A549 (cell line): ENCODE measurements at regions not wholly inside any gene's neighbourhood (a gene's known extent, or its start where the extent isn't known, plus 50 kb on each side); places are given as distances from the start of the nearest gene placed in this dataset.

Source experiments
- CBX2 ChIP-seq: fragments of 200-600 bp; sonication (generic); IDR thresholded peaks from 2 replicates; pipeline ENCODE4 v1.6.1; 2016; ENCODE audit warnings: low read depth, mild to moderate bottlenecking, borderline replicate concordance
- CBX8 ChIP-seq: fragments of 200-600 bp; sonication (generic); IDR thresholded peaks from 2 replicates; pipeline ENCODE4 v1.6.1; 2016
- CEBPB ChIP-seq, 2 experiments: fragments of >200 bp in 1 of 2; sonication (Bioruptor Twin) in 1 of 2; formaldehyde crosslinking in 1 of 2; IDR thresholded peaks; 2 replicates each; pipeline ENCODE4 v1.6.1; 2012 to 2016
- EHMT2 ChIP-seq: fragments of 200-600 bp; sonication (generic); IDR thresholded peaks from 2 replicates; pipeline ENCODE4 v1.6.1; 2016; ENCODE audit warnings: antibody characterized with exemption, low read depth, mild to moderate bottlenecking, moderate library complexity
- EP300 ChIP-seq, 2 experiments: fragments of >200 bp; sonication (Bioruptor Twin); formaldehyde crosslinking; IDR thresholded peaks; 2 replicates in 1 of 2; 3 replicates in 1 of 2; pipeline ENCODE4 v1.6.1; 2016 to 2017
- ESRRA ChIP-seq: fragments of 150-350 bp; IDR thresholded peaks from 2 replicates; pipeline ENCODE4 v1.6.1; 2014; ENCODE audit warnings: mild to moderate bottlenecking, low read length, borderline replicate concordance
- FOSB ChIP-seq: fragments of 250-450 bp; sonication (Bioruptor Pico); IDR thresholded peaks from 2 replicates; pipeline ENCODE4 v1.5.0; 2020; ENCODE audit warnings: mild to moderate bottlenecking, moderate library complexity
- GATA3 ChIP-seq: IDR thresholded peaks from 2 replicates; pipeline ENCODE4 v1.6.1; 2012; ENCODE audit warnings: borderline replicate concordance
- HDAC2 ChIP-seq: fragments of 200-600 bp; sonication (generic); IDR thresholded peaks from 2 replicates; pipeline ENCODE4 v1.6.1; 2016
- HOXA7 ChIP-seq: fragments of 250-450 bp; sonication (Bioruptor Pico); IDR thresholded peaks from 2 replicates; pipeline ENCODE4 v1.5.0; 2020; ENCODE audit warnings: mild to moderate bottlenecking, moderate library complexity
- HOXB5 ChIP-seq: fragments of 250-450 bp; sonication (Bioruptor Pico); IDR thresholded peaks from 2 replicates; pipeline ENCODE4 v1.5.0; 2020; ENCODE audit warnings: mild to moderate bottlenecking, moderate library complexity
- JUN ChIP-seq, 2 experiments: fragments of >200 bp; sonication (Bioruptor Twin); formaldehyde crosslinking; IDR thresholded peaks; 2 replicates in 1 of 2; 3 replicates in 1 of 2; pipeline ENCODE4 v1.6.1; 2016 to 2017
- JUNB ChIP-seq: fragments of >200 bp; sonication (Bioruptor Twin); formaldehyde crosslinking; IDR thresholded peaks from 2 replicates; pipeline ENCODE4 v1.6.1; 2016
- KDM1A ChIP-seq: fragments of 200-600 bp; sonication (generic); IDR thresholded peaks from 2 replicates; pipeline ENCODE4 v1.6.1; 2016; ENCODE audit warnings: low read depth, mild to moderate bottlenecking
- KDM5A ChIP-seq: fragments of 200-600 bp; sonication (generic); IDR thresholded peaks from 2 replicates; pipeline ENCODE4 v1.6.1; 2016; ENCODE audit warnings: antibody characterized with exemption, mild to moderate bottlenecking
- MAZ ChIP-seq: fragments of 150-350 bp; IDR thresholded peaks from 2 replicates; pipeline ENCODE4 v1.6.1; 2014; ENCODE audit warnings: antibody characterized with exemption, low read depth, low read length, borderline replicate concordance
- NPAS2 ChIP-seq: fragments of 250-450 bp; sonication (Bioruptor Pico); IDR thresholded peaks from 2 replicates; pipeline ENCODE4 v1.8.0; 2022; ENCODE audit warnings: mild to moderate bottlenecking, moderate library complexity, borderline replicate concordance
- PHF8 ChIP-seq: fragments of 200-600 bp; sonication (generic); IDR thresholded peaks from 2 replicates; pipeline ENCODE4 v1.6.1; 2016; ENCODE audit warnings: low read depth, mild to moderate bottlenecking, antibody characterized with exemption, moderate library complexity, borderline replicate concordance
- POLR2A ChIP-seq: IDR thresholded peaks from 2 replicates; pipeline ENCODE4 v1.6.1; 2012; ENCODE audit warnings: mild to moderate bottlenecking, low read length
- POLR2AphosphoS2 ChIP-seq: conservative IDR thresholded peaks from 2 replicates; pipeline ENCODE4 v1.6.1; 2012; ENCODE audit warnings: low read length, improper control_type of control experiment, inconsistent platforms
- RARB ChIP-seq: fragments of 250-450 bp; sonication (Bioruptor Pico); IDR thresholded peaks from 2 replicates; pipeline ENCODE4 v1.8.0; 2021; ENCODE audit warnings: mild to moderate bottlenecking, moderate library complexity
- RFX5 ChIP-seq: fragments of 450-650 bp; IDR thresholded peaks from 2 replicates; pipeline ENCODE4 v1.7.1; 2014; ENCODE audit warnings: antibody characterized with exemption, mild to moderate bottlenecking, moderate library complexity
- RNF2 ChIP-seq: fragments of 200-600 bp; sonication (generic); IDR thresholded peaks from 2 replicates; pipeline ENCODE4 v1.6.1; 2016; ENCODE audit warnings: low read depth, mild to moderate bottlenecking, antibody characterized with exemption, moderate library complexity, borderline replicate concordance
- SREBF2 ChIP-seq: fragments of 450-650 bp; IDR thresholded peaks from 2 replicates; pipeline ENCODE4 v1.6.1; 2014; ENCODE audit warnings: mild to moderate bottlenecking, moderate library complexity
- TFCP2L1 ChIP-seq: fragments of 250-450 bp; sonication (Bioruptor Pico); IDR thresholded peaks from 2 replicates; pipeline ENCODE4 v1.5.0; 2021; ENCODE audit warnings: mild to moderate bottlenecking
- TP53 ChIP-seq: fragments of 250-450 bp; sonication (Bioruptor Pico); IDR thresholded peaks from 2 replicates; pipeline ENCODE4 v1.5.0; 2021; ENCODE audit warnings: mild to moderate bottlenecking, moderate library complexity
- ZFP36 ChIP-seq: fragments of 450-650 bp; IDR thresholded peaks from 2 replicates; pipeline ENCODE4 v1.6.1; 2014; ENCODE audit warnings: borderline replicate concordance; ENCODE audit not compliant: partially characterized antibody
- ZSCAN20 ChIP-seq: fragments of 250-450 bp; sonication (Bioruptor Pico); IDR thresholded peaks from 2 replicates; pipeline ENCODE4 v1.8.0; 2022; ENCODE audit warnings: mild to moderate bottlenecking, moderate library complexity
- TF ChIP-seq, protein P1 (sequence below): IDR thresholded peaks from 2 replicates; pipeline ENCODE4 v1.6.1; 2012
- TF ChIP-seq, protein P2 (sequence below): fragments of 250-450 bp; sonication (Bioruptor Pico); IDR thresholded peaks from 2 replicates; pipeline ENCODE4 v1.5.0; 2021; ENCODE audit warnings: mild to moderate bottlenecking, moderate library complexity, borderline replicate concordance
- TF ChIP-seq, protein P3 (sequence below): fragments of >200 bp; sonication (Bioruptor Twin); formaldehyde crosslinking; IDR thresholded peaks from 2 replicates; pipeline ENCODE4 v1.6.1; 2016
- TF ChIP-seq, protein P4 (sequence below): fragments of 200-600 bp; sonication (generic); IDR thresholded peaks from 2 replicates; pipeline ENCODE4 v1.6.1; 2016; ENCODE audit warnings: antibody characterized with exemption, mild to moderate bottlenecking, moderate library complexity
- TF ChIP-seq, protein P5 (sequence below): fragments of 150-350 bp; IDR thresholded peaks from 2 replicates; pipeline ENCODE4 v1.6.1; 2014; ENCODE audit warnings: low read depth, mild to moderate bottlenecking, low read length
- TF ChIP-seq, protein P6 (sequence below): fragments of 450-650 bp; IDR thresholded peaks from 2 replicates; pipeline ENCODE4 v1.6.1; 2014; ENCODE audit warnings: antibody characterized with exemption

DNA sequence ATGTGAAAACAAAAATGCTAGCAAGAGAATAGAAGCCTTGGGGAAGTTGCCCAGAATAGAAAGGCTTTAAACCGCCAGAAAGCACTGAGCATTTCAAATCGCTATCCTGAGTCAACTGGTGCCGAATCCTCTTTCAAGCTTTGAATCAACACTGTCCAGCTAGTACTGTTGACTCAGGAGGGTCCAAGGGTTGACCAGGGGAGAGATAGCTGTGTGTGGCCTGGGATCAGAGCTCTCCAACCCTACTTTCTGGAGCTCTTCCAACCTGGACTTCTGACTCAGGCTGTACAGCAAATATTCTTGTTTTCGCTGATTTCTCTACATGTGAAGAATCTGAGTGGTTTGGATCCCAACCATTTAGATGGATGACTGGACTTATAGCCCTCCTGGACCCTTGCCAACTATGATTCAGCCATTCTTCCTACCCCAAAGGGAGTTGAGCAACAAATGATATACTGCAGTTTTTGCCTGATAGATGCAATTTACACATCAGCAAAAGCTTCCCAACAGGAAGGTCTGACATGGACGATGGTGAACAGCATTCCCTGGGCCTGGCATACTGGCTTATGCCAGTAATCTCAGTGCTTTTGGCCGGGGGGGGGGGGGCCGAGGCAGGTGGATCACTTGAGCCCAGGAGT, 154.0 kb upstream of the SDK2 start (continued):
- TF ChIP-seq SREBF2 (no peak), TFCP2L1 (CRISPR knock-in tag) (no peak), HOXB5 (peak; percentile 89), POLR2AphosphoS2 (no peak), HDAC2 (no peak), EHMT2 (no peak; the same call in 1 of the 2 replicates), JUN (IDR thresholded peaks at IDR 0.05) (peak; percentile 99 to 100), KDM5A (no peak), ZFP36 (no peak), CBX2 (no peak), PHF8 (no peak), MAZ (no peak), RNF2 (no peak), EP300 (IDR thresholded peaks at IDR 0.05) (peak; percentile 94), RFX5 (no peak), CBX8 (no peak), FOSB (CRISPR knock-in tag) (no peak), JUNB (peak; percentile 100), NPAS2 (CRISPR knock-in tag) (no peak), ESRRA (no peak), ZSCAN20 (CRISPR knock-in tag) (no peak), KDM1A (no peak), RARB (no peak), GATA3 (peak; percentile 93), POLR2A (no peak), HOXA7 (no peak), CEBPB (IDR thresholded peaks at IDR 0.05) (peak; percentile 98 to 99), TP53 (no peak)
- TF ChIP-seq, protein P1, sequence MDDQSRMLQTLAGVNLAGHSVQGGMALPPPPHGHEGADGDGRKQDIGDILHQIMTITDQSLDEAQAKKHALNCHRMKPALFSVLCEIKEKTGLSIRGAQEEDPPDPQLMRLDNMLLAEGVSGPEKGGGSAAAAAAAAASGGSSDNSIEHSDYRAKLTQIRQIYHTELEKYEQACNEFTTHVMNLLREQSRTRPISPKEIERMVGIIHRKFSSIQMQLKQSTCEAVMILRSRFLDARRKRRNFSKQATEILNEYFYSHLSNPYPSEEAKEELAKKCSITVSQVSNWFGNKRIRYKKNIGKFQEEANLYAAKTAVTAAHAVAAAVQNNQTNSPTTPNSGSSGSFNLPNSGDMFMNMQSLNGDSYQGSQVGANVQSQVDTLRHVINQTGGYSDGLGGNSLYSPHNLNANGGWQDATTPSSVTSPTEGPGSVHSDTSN: peak; percentile 79
- TF ChIP-seq, protein P2, sequence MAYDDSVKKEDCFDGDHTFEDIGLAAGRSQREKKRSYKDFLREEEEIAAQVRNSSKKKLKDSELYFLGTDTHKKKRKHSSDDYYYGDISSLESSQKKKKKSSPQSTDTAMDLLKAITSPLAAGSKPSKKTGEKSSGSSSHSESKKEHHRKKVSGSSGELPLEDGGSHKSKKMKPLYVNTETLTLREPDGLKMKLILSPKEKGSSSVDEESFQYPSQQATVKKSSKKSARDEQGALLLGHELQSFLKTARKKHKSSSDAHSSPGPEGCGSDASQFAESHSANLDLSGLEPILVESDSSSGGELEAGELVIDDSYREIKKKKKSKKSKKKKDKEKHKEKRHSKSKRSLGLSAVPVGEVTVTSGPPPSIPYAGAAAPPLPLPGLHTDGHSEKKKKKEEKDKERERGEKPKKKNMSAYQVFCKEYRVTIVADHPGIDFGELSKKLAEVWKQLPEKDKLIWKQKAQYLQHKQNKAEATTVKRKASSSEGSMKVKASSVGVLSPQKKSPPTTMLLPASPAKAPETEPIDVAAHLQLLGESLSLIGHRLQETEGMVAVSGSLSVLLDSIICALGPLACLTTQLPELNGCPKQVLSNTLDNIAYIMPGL (CRISPR knock-in tag): no peak
- TF ChIP-seq, protein P3, sequence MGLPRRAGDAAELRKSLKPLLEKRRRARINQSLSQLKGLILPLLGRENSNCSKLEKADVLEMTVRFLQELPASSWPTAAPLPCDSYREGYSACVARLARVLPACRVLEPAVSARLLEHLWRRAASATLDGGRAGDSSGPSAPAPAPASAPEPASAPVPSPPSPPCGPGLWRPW: peak; percentile 75; the same call in 1 of the 2 replicates
- TF ChIP-seq, protein P4, sequence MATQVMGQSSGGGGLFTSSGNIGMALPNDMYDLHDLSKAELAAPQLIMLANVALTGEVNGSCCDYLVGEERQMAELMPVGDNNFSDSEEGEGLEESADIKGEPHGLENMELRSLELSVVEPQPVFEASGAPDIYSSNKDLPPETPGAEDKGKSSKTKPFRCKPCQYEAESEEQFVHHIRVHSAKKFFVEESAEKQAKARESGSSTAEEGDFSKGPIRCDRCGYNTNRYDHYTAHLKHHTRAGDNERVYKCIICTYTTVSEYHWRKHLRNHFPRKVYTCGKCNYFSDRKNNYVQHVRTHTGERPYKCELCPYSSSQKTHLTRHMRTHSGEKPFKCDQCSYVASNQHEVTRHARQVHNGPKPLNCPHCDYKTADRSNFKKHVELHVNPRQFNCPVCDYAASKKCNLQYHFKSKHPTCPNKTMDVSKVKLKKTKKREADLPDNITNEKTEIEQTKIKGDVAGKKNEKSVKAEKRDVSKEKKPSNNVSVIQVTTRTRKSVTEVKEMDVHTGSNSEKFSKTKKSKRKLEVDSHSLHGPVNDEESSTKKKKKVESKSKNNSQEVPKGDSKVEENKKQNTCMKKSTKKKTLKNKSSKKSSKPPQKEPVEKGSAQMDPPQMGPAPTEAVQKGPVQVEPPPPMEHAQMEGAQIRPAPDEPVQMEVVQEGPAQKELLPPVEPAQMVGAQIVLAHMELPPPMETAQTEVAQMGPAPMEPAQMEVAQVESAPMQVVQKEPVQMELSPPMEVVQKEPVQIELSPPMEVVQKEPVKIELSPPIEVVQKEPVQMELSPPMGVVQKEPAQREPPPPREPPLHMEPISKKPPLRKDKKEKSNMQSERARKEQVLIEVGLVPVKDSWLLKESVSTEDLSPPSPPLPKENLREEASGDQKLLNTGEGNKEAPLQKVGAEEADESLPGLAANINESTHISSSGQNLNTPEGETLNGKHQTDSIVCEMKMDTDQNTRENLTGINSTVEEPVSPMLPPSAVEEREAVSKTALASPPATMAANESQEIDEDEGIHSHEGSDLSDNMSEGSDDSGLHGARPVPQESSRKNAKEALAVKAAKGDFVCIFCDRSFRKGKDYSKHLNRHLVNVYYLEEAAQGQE: peak; percentile 74
- TF ChIP-seq, protein P5, sequence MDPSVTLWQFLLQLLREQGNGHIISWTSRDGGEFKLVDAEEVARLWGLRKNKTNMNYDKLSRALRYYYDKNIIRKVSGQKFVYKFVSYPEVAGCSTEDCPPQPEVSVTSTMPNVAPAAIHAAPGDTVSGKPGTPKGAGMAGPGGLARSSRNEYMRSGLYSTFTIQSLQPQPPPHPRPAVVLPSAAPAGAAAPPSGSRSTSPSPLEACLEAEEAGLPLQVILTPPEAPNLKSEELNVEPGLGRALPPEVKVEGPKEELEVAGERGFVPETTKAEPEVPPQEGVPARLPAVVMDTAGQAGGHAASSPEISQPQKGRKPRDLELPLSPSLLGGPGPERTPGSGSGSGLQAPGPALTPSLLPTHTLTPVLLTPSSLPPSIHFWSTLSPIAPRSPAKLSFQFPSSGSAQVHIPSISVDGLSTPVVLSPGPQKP: no peak
- TF ChIP-seq, protein P6, sequence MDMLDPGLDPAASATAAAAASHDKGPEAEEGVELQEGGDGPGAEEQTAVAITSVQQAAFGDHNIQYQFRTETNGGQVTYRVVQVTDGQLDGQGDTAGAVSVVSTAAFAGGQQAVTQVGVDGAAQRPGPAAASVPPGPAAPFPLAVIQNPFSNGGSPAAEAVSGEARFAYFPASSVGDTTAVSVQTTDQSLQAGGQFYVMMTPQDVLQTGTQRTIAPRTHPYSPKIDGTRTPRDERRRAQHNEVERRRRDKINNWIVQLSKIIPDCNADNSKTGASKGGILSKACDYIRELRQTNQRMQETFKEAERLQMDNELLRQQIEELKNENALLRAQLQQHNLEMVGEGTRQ: no peak
